Stomach (tissue), 4 donors: ENCODE measurements at regions not wholly inside any gene's neighbourhood (a gene's known extent, or its start where the extent isn't known, plus 50 kb on each side); places are given as distances from the start of the nearest gene placed in this dataset.

Experiments used
- CTCF ChIP-seq, 7 experiments: fragments of 450-650 bp in 4 of 7; fragments of 200-600 bp in 3 of 7; sonication (generic) in 3 of 7; IDR thresholded peaks; one replicate each; pipeline ENCODE4 v1.5.1; 2016 to 2019; ENCODE audit warnings: antibody characterized with exemption in 7 of 7, control low read depth in 2 of 7, mild to moderate bottlenecking in 1 of 7
- POLR2AphosphoS5 ChIP-seq, 3 donors: sonication (generic); formaldehyde crosslinking; IDR thresholded peaks; one replicate each; pipeline ENCODE4 v1.6.1; 2016; ENCODE audit warnings: antibody characterized with exemption in 3 of 3

- TF ChIP-seq CTCF (IDR thresholded peaks at IDR 0.05): no peak
- no peak for TF ChIP-seq POLR2AphosphoS5 (IDR thresholded peaks at IDR 0.05)
These were observed 548.9 kb downstream of the BNC2 start for GRCh38 chr9:16321461-16322119.
